Osteoblast (primary cell): ENCODE measurements at regions not wholly inside any gene's neighbourhood (a gene's known extent, or its start where the extent isn't known, plus 50 kb on each side); places are given as distances from the start of the nearest gene placed in this dataset.

Source experiments
- DNase-seq: peaks from one replicate; pipeline ENCODE4 v3.0.0; 2011; ENCODE audit warnings: low spot score, mixed read lengths; ENCODE audit not compliant: insufficient read length; ENCODE audit errors: missing footprints
- H2AFZ ChIP-seq: 2 replicates; pipeline ENCODE4 v1.6.0; 2011; ENCODE audit warnings: mild to moderate bottlenecking, low read length
- H3K27ac ChIP-seq: 2 replicates; pipeline ENCODE4 v1.5.1; 2011; ENCODE audit warnings: mild to moderate bottlenecking, low read depth, low read length, moderate library complexity
- H3K27me3 ChIP-seq: 2 replicates; pipeline ENCODE4 v1.6.0; 2012; ENCODE audit warnings: mild to moderate bottlenecking, control low read depth, inconsistent platforms, low read length, moderate library complexity; ENCODE audit not compliant: insufficient read depth
- H3K36me3 ChIP-seq: 2 replicates; pipeline ENCODE4 v1.5.1; 2011; ENCODE audit warnings: mild to moderate bottlenecking, low read length, control low read depth, moderate library complexity; ENCODE audit not compliant: insufficient read depth
- H3K4me1 ChIP-seq: 2 replicates; pipeline ENCODE4 v1.5.1; 2011; ENCODE audit warnings: mild to moderate bottlenecking, low read length, control low read depth, moderate library complexity; ENCODE audit not compliant: insufficient read depth
- H3K4me2 ChIP-seq: 2 replicates; pipeline ENCODE4 v1.6.0; 2011; ENCODE audit warnings: mild to moderate bottlenecking, low read length; ENCODE audit not compliant: insufficient read depth
- H3K4me3 ChIP-seq: fragments of 200-600 bp; sonication (generic); 3 replicates; pipeline ENCODE4 v1.5.1; 2012; ENCODE audit warnings: mild to moderate bottlenecking, low read length, inconsistent platforms; ENCODE audit not compliant: insufficient read depth
- H3K79me2 ChIP-seq: 2 replicates; pipeline ENCODE4 v1.6.0; 2012; ENCODE audit warnings: mild to moderate bottlenecking, low read length, control low read depth, inconsistent platforms; ENCODE audit not compliant: insufficient read depth
- H3K9me3 ChIP-seq: 2 replicates; pipeline ENCODE4 v1.5.1; 2011; ENCODE audit warnings: low read depth, low read length, control low read depth
- H4K20me1 ChIP-seq: 2 replicates; pipeline ENCODE4 v1.6.0; 2012; ENCODE audit warnings: mild to moderate bottlenecking, low read length, control low read depth; ENCODE audit not compliant: insufficient read depth
- CTCF ChIP-seq: IDR thresholded peaks from 2 replicates; pipeline ENCODE4 v1.5.1; 2011; ENCODE audit warnings: mild to moderate bottlenecking, low read depth, low read length, moderate library complexity; ENCODE audit errors: extremely low read depth

GRCh38 chr2:38441346-38441745 lies 64.3 kb upstream of the ATL2 start:
- no peak for TF ChIP-seq CTCF
- no peaks in the 10 kb centered on the region for H3K79me2 ChIP-seq
- DNase-seq, result no peak
- H3K4me2 ChIP-seq, result no peak overlapping the region
- H3K36me3 ChIP-seq, result no peaks in the 10 kb centered on the region
- no peaks in the 10 kb centered on the region for H4K20me1 ChIP-seq
- H3K27me3 ChIP-seq, result peaks cover 66% of the 10 kb centered on the region
- H3K9me3 ChIP-seq, result no peaks in the 10 kb centered on the region
- H3K4me3 ChIP-seq, result no peak overlapping the region
- H3K4me1 ChIP-seq, result peaks cover 5% of the 10 kb centered on the region
- H2AFZ ChIP-seq, result no peak overlapping the region
- no peak overlapping the region for H3K27ac ChIP-seq

GRCh38 chr2:38440655-38441054 lies 63.6 kb upstream of the ATL2 start:
- DNase-seq, result no peak
- peaks cover 59% of the 10 kb centered on the region for H3K27me3 ChIP-seq
- no peaks in the 10 kb centered on the region for H3K36me3 ChIP-seq
- no peak overlapping the region for H3K4me3 ChIP-seq
- H3K4me1 ChIP-seq, result peaks cover 5% of the 10 kb centered on the region
- H3K9me3 ChIP-seq, result no peaks in the 10 kb centered on the region
- H4K20me1 ChIP-seq, result no peaks in the 10 kb centered on the region
- no peak overlapping the region for H3K27ac ChIP-seq
- H3K79me2 ChIP-seq, result no peaks in the 10 kb centered on the region
- H3K4me2 ChIP-seq, result no peak overlapping the region
- no peak for TF ChIP-seq CTCF
- H2AFZ ChIP-seq, result no peak overlapping the region

GRCh38 chr2:38439863-38440262 lies 62.8 kb upstream of the ATL2 start:
- Histone ChIP-seq H2AFZ (no peak overlapping the region), H3K79me2 (no peaks in the 10 kb centered on the region), H3K36me3 (no peaks in the 10 kb centered on the region), H3K9me3 (no peaks in the 10 kb centered on the region), H3K4me1 (peaks cover 5% of the 10 kb centered on the region), H4K20me1 (no peaks in the 10 kb centered on the region), H3K4me3 (no peak overlapping the region), H3K4me2 (no peak overlapping the region), H3K27ac (no peak overlapping the region), H3K27me3 (peaks cover 58% of the 10 kb centered on the region)
- no peak for DNase-seq
- TF ChIP-seq CTCF, result no peak

GRCh38 chr2:38438883-38439612 lies 62.0 kb upstream of the ATL2 start:
- no peaks in the 10 kb centered on the region for H3K79me2 ChIP-seq
- no peaks in the 10 kb centered on the region for H3K36me3 ChIP-seq
- no peak for DNase-seq
- no peak overlapping the region for H2AFZ ChIP-seq
- no peak for TF ChIP-seq CTCF
- H3K4me3 ChIP-seq, result no peak overlapping the region
- no peak overlapping the region for H3K4me2 ChIP-seq
- no peak overlapping the region for H3K27ac ChIP-seq
- H3K4me1 ChIP-seq, result peaks cover 5% of the 10 kb centered on the region
- H3K9me3 ChIP-seq, result no peaks in the 10 kb centered on the region
- no peaks in the 10 kb centered on the region for H4K20me1 ChIP-seq
- peaks cover 55% of the 10 kb centered on the region for H3K27me3 ChIP-seq
